ENCODE measurements at regions not wholly inside any gene's neighbourhood (a gene's known extent, or its start where the extent isn't known, plus 50 kb on each side); places are given as distances from the start of the nearest gene placed in this dataset.

DNA sequence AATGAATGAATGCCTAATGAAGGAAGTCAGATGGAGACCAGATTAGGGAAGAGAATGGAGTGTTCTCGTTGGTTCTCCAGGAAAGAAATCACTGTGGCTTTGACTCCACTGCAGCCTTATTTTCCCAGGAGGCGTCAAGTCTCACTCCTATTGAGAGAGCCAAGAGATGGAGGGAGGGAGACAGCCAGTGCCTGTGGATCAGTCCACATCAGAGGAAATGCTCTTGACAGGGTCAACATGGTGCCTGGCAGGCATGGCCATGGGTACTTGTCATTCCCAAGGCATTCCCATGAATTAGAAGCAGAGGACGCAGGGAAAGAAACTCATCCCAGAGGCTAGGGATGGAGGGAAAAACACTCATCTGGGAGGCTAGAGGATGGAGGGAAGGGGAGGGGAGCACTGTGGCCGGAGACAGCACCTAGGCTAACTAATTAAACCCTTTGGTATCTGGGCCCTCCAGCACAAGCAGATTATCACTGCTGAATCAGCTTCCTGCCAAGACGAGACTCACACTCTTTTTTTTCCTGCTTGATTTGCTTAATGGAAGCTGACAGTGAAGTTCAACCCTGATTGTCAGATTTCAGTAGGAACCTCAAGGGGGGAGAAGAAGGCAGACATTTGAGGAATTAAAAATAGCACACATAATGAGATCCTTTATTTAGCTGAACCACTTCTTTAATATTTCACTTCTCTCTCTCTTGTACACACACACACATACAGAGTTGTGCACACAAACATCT, 1233.2 kb upstream of the AUTS2 start:
- H3K79me2 ChIP-seq (ENCODE audit: insufficient read depth, low read depth): no peaks in the 10 kb centered on the region
- H3K27ac ChIP-seq: no peak overlapping the region
- no peaks in the 10 kb centered on the region for H3K27me3 ChIP-seq (ENCODE audit: insufficient read depth, low read depth)
- H2AFZ ChIP-seq (ENCODE audit: low read depth): no peak overlapping the region
- no peaks in the 10 kb centered on the region for H4K20me1 ChIP-seq (ENCODE audit: insufficient read depth)
- H3K4me3 ChIP-seq (IDR thresholded peaks at IDR 0.05; ENCODE audit: insufficient read depth, low read depth, low read length): no peak overlapping the region
- H3K4me1 ChIP-seq (ENCODE audit: low read depth, poor library complexity, severe bottlenecking): no peaks in the 10 kb centered on the region
- H3K4me2 ChIP-seq: no peak overlapping the region
- no peak for TF ChIP-seq CTCF (conservative IDR thresholded peaks at IDR 0.05; ENCODE audit: low read depth, low read length)
- H3K36me3 ChIP-seq (ENCODE audit: insufficient read depth): no peaks in the 10 kb centered on the region
- H3K9ac ChIP-seq: no peak overlapping the region

- H3K4me3 ChIP-seq (IDR thresholded peaks at IDR 0.05; ENCODE audit: insufficient read depth, low read depth, low read length): no peak overlapping the region
- no peak for TF ChIP-seq CTCF (conservative IDR thresholded peaks at IDR 0.05; ENCODE audit: low read depth, low read length)
- H3K4me2 ChIP-seq: no peak overlapping the region
Observed at GRCh38 chr7:68371985-68372384, 1226.3 kb upstream of the AUTS2 start.

GRCh38 chr7:68376131-68376661, 1222.1 kb upstream of the AUTS2 start:
- Histone ChIP-seq H3K9ac (no peak overlapping the region), H3K27ac (no peak overlapping the region)
- no peak for TF ChIP-seq CTCF (conservative IDR thresholded peaks at IDR 0.05; ENCODE audit: low read depth, low read length)

More at GRCh38 chr7:68371985-68372384, 1226.3 kb upstream of the AUTS2 start:
- Histone ChIP-seq H3K79me2 (ENCODE audit: insufficient read depth, low read depth) (no peaks in the 10 kb centered on the region), H3K4me1 (ENCODE audit: low read depth, poor library complexity, severe bottlenecking) (peaks cover 8% of the 10 kb centered on the region), H3K27ac (no peak overlapping the region), H3K36me3 (ENCODE audit: insufficient read depth) (no peaks in the 10 kb centered on the region), H3K27me3 (ENCODE audit: insufficient read depth, low read depth) (no peaks in the 10 kb centered on the region), H4K20me1 (ENCODE audit: insufficient read depth) (no peaks in the 10 kb centered on the region), H2AFZ (ENCODE audit: low read depth) (no peak overlapping the region), H3K9ac (no peak overlapping the region)

DNA sequence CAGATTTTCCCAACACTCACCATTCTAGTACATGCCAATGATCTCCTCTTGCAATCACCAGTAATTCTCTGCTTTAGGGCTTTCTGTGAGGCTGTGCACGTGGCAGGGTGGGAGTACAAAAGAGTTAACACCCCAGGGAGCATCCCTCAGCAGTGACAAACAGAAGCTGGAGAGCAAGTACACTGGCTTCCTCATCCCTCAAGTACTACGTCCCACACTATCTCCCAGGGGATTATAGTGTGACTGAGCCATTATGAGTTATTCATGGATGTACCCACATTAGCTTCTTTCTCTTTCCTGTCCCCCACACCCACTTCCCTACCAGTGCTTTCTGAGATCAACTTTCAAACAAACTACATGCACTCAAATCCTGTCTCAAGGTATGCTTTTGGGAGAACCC, 1216.5 kb upstream of the AUTS2 start:
- no peaks in the 10 kb centered on the region for H4K20me1 ChIP-seq (ENCODE audit: insufficient read depth)
- H3K4me1 ChIP-seq (ENCODE audit: low read depth, poor library complexity, severe bottlenecking): no peaks in the 10 kb centered on the region
- no peak overlapping the region for H3K27ac ChIP-seq
- H2AFZ ChIP-seq (ENCODE audit: low read depth): no peak overlapping the region
- no peaks in the 10 kb centered on the region for H3K36me3 ChIP-seq (ENCODE audit: insufficient read depth)
- no peak overlapping the region for H3K4me2 ChIP-seq
- H3K27me3 ChIP-seq (ENCODE audit: insufficient read depth, low read depth): no peaks in the 10 kb centered on the region
- H3K4me3 ChIP-seq (IDR thresholded peaks at IDR 0.05; ENCODE audit: insufficient read depth, low read depth, low read length): no peak overlapping the region
- no peak for TF ChIP-seq CTCF (conservative IDR thresholded peaks at IDR 0.05; ENCODE audit: low read depth, low read length)
- no peak overlapping the region for H3K9ac ChIP-seq
- no peaks in the 10 kb centered on the region for H3K79me2 ChIP-seq (ENCODE audit: insufficient read depth, low read depth)

More at GRCh38 chr7:68376131-68376661, 1222.1 kb upstream of the AUTS2 start:
- Histone ChIP-seq H3K4me3 (IDR thresholded peaks at IDR 0.05; ENCODE audit: insufficient read depth, low read depth, low read length) (no peak overlapping the region), H3K4me2 (no peak overlapping the region), H2AFZ (ENCODE audit: low read depth) (no peak overlapping the region), H3K79me2 (ENCODE audit: insufficient read depth, low read depth) (no peaks in the 10 kb centered on the region), H3K4me1 (ENCODE audit: low read depth, poor library complexity, severe bottlenecking) (peaks cover 8% of the 10 kb centered on the region), H3K27me3 (ENCODE audit: insufficient read depth, low read depth) (no peaks in the 10 kb centered on the region), H3K36me3 (ENCODE audit: insufficient read depth) (no peaks in the 10 kb centered on the region), H4K20me1 (ENCODE audit: insufficient read depth) (no peaks in the 10 kb centered on the region)
